GM19468 (cell line): ENCODE measurements at regions not wholly inside any gene's neighbourhood (a gene's known extent, or its start where the extent isn't known, plus 50 kb on each side); places are given as distances from the start of the nearest gene placed in this dataset.
"Not testable (repeated sequence)": the region's sequence is repeated elsewhere in the genome, so short reads cannot be mapped to it uniquely, and the experiment has no call there.

Source experiments
- ATAC-seq: cut with Tn5 transposase; IDR thresholded peaks from one replicate; pipeline ENCODE4 v1.9.1; 2021; ENCODE audit warnings: mild to moderate bottlenecking, moderate library complexity, moderate number of reproducible peaks; ENCODE audit not compliant: unreplicated experiment; ENCODE audit errors: extremely low read depth

DNA sequence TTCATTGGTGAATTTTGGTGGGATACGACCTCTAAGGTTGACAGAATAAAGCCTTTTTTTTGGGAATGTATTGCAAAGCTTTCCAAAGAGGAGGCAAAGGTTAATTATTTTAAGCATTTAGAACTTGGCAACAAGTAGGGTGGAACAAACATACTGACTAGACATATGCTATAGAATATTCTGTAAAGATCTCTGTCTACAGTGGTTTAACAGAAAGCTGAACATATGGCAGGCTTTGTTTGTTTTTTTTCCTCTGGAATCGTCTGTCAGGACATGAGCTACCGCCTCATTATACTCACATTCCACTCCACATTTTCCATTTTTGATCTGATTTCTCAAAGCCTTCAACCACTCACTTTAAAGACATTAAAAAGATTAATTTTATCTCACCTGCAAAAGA is 153.4 kb upstream of the PELI2 start:
- no peak for ATAC-seq

- ATAC-seq: no peak
Measured at GRCh38 chr14:55965851-55966250, 152.4 kb upstream of the PELI2 start.

DNA sequence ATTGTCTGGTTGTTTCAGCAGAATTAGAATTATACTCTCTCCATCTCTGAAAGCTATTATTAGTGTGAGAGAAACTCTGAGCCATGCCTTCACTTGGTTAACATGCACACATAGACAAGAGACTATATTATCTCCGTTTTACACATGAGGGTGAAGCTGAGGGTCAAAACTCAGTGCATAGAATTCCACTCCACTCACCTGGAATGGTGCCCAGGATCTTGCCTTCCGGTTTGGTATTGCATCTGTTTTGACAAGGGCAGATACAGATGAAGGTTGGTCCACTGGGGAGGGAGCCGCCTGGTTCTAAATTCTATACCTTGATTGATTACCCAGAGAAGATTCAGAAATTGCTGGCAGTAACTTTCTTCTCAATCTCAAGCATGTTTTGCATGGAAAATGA is 149.5 kb upstream of the PELI2 start:
- no peak for ATAC-seq

- ATAC-seq: no peak
Measured at GRCh38 chr14:55973285-55973800, 144.9 kb upstream of the PELI2 start.

DNA sequence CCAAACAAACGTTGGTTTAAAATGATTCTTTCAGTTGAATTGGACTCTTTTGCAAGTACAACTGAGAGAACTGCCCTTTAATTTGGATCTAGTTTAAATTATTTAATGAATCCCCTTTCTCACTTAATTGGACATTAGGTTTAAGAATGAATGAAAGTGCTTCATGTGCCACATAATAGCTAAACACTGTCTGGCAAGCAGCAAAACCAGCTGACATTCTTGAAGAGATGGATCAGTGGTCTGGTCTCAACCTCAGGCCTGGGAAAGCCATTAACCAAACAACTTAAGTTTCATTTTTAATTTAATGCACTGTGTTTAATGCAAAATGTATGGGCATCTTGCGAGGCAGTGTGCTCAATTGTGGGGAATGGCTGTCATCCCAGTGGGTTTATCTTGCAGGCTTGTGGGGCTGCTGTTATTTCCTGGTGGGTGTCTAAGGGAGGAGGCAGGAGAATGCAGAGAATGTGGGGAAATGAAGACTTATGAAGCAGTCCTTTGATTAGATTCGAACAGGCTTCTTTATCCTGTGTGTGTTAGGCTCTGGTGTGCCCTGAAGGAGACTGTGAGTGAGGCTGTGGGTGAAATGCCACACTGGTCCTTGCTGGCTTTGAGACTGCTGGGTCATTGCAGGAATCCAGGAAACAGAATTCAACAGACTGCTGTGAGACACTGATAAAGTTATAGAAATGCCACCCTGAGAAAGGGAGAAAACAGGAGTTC is 144.1 kb upstream of the PELI2 start:
- no peak for ATAC-seq

- no peak for ATAC-seq
Measured at GRCh38 chr14:55975281-55975910, 142.8 kb upstream of the PELI2 start.

- ATAC-seq: no peak
Measured at GRCh38 chr14:55976219-55976618, 142.0 kb upstream of the PELI2 start.

GRCh38 chr14:55976655-55977054 is 141.6 kb upstream of the PELI2 start:
- ATAC-seq: no peak

DNA sequence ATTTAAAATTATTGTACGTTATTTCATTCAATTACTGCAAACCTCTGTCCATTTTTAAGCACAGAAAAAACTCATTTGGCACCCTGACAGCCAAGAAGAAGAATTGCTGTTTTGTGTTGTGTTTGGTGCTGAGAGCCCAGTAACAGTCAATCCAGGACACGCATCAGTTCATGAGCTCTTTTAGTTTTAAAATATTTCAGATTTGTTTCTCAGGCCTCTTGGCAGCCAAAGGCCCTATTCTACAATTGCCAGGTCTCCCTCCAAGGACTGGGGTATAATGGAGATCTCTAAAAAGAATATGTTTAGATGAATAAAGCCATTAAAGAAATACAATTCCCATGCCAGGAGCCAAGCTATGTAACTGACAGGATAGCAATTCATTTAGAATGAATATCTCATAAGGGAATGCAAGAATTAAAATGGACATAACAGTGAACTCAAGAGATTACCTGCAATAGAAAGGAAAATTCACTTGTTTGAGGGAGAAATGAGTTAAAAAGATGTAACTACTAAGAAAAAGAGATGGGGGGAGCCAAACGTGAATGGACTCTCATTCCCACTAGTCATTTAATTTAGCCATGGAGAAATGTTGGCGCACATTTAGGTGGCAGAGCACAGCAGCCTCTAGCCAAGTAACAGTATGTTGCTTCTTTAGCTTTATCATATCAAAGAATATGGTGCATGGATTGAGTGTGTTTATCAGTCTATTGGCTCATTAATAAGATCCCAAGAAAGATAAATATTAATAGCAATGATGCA is 140.6 kb upstream of the PELI2 start:
- no peak for ATAC-seq

- no peak for ATAC-seq
Measured at GRCh38 chr14:55979096-55979495, 139.1 kb upstream of the PELI2 start.

DNA sequence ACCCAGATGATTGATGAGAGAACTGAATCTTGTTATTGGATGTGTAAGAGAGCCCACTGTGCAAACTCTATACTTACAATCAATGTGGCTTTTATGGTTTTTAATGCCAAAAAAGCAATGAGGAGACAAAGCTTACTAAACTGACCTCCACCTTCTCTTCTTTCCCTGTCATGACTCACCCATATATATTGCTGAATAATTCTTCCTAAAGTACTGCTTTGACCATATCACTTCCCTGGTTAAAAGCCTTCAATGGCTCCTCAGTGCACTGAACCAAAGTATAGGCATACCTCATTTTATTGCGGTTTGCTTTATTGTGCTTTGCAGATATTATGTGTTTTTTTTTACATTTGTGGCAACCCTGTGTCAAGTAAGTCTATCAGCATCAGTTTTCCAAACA is 138.4 kb upstream of the PELI2 start:
- ATAC-seq: no peak

- no peak for ATAC-seq
Measured at GRCh38 chr14:55980970-55981369, 137.2 kb upstream of the PELI2 start.

GRCh38 chr14:55986069-55986468 is 132.1 kb upstream of the PELI2 start:
- ATAC-seq: no peak

- no peak for ATAC-seq
Measured at GRCh38 chr14:56000846-56001245, 117.4 kb upstream of the PELI2 start.

DNA sequence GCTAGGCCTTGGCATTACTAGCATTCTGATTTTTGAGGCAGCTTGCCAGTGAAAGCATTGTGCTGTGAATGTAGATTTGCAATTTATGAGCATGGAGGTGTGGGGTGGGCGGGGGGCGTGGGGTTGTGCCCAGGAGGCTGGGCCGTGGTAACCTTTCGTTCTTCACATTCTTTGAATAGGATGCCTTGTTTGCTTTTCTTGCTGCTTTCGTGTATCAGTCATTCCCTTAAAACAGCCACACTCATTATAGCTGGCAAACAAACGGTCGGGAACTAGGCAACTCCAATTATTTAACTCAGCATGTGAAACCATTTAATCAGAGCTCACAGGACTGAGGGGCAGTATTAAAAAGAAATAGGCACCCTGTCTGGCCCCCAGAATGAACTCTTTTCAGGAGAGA is 115.9 kb upstream of the PELI2 start:
- no peak for ATAC-seq

DNA sequence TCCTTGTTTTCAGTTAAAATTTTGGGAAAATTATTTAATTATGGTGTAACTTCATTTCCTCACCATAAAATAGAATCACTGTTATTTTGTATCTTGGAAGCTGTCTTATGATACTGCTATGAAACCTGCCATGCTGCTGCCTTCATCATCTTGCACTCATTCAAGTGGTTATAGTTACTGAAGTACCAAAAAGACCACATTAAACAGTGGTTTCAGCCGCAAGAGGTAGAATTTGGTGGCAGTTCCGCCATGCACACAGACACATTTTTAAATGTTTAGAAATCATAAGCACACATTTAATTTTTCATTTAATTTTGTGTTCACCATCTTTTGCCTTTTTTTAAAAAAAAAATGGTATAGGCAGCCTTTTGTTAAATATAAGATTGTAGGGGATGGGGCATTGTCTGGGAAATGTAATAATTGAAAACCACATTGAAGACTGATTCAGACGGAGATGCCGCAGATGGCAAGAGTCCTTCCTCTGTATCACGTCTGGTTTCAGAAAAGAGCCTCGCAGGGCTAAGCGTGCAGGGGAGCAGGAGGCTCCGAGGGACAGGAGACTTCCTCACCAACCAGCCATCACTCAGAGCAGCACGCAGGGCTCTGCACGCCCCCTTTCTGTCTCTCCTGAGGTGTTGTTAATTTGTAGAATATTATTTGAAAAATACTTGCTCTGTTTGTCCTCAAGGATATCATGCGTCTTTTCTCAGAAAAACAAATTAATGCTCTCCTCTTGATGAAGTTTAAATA is 115.2 kb upstream of the PELI2 start:
- ATAC-seq: peak; percentile 27

DNA sequence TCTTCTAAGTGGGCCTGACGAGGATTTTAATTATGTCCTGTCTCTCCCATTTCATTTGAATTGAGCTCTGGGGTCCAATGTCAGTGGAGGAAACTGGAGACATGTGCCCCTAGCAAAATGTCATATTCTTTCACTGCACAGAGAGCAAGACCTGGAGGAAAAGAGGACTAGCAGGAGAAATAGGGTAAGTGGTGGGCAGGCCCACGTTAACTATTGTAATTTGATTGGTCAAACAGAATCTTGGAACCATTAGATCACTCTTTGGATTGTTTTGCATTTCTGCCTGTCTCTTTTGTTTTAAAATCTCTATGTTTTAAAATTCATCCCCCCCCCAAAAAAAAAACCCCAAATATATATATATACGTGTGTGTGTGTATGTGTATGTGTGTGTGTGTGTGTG is 113.9 kb upstream of the PELI2 start:
- ATAC-seq: no peak

DNA sequence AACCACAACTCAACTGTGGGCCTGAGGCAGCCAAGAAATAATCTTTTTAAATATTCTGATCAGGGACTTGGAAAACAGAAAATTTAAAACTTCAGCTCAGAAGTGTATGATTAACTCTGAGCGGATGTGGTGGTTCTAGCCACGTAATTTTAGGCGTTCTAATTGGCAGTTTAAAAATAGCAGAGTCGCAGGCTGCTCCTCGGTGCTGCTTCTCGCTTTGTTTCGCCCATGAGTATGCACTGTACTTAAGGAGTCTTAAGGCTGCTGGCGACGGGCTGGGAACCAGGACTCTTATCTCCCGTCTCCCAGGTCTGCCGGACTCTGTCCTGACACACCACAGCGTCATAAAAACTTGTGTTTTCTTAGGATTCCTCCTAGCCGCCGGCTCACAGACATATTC is 113.4 kb upstream of the PELI2 start:
- ATAC-seq: peak; percentile 65

- no peak for ATAC-seq
Measured at GRCh38 chr14:56005191-56006053, 112.8 kb upstream of the PELI2 start.

DNA sequence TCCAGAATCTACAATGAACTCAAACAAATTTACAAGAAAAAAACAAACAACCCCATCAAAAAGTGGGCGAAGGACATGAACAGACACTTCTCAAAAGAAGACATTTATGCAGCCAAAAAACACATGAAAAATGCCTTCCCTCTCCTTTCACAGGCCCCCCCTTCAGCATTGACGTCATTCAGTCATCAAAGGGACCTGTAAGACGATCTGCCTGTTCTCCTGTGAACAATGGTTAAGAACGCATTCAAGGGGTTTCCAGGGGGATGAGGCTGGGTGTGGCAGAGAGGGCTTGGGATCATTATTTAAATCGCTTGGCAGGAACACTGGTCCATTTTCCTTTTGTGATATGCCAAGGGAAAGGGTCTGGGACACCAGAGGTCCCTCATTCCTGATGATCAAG is 110.7 kb upstream of the PELI2 start:
- not testable (repeated sequence) for ATAC-seq
